ENCODE measurements at regions not wholly inside any gene's neighbourhood (a gene's known extent, or its start where the extent isn't known, plus 50 kb on each side); places are given as distances from the start of the nearest gene placed in this dataset.

DNA sequence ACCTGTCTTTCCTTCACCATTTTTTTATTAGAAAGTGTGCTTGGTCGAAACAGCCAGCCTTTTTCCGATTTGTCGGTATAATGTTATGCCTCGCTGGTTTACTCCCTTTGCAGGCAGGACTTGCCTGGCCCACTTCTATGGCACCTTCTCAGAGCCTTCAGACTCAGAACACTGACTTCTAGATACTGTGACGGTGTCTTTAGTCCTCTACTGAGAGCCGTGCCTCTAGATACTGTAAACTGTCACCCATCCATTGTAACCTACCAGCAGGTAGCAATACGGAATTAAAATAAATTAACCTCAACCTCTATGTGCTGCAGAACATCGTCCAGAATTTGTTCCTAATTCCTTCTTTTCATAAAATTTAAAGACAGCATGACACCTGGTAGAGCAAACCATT lies 247.7 kb upstream of the TTC14 start:
- no peak for DNase-seq

GRCh38 chr3:180358179-180358578 lies 243.8 kb upstream of the TTC14 start:
- DNase-seq, result no peak

GRCh38 chr3:180359061-180359952 lies 242.7 kb upstream of the TTC14 start:
- no peak for DNase-seq

- DNase-seq, result no peak
These were observed 242.0 kb upstream of the TTC14 start for GRCh38 chr3:180359953-180360279.

DNA sequence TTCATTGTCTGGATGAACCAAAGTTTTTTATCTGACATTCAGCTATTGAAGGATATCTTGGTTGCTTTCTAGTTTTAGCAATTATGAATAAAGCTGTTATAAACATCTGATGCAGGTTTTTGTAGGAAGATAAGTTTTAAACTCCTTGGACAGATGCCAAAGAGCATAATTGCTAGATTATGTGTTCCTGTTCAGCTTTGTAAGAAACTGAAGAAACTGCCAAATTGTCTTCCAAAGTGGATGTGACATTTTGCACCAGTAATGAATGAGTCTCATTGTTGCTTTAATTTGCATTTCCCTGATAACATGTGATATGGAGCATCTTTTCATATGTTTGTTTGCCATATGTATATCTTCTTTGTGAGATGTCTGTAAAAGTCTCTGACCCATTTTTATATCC lies 239.9 kb upstream of the TTC14 start:
- DNase-seq, result no peak

DNA sequence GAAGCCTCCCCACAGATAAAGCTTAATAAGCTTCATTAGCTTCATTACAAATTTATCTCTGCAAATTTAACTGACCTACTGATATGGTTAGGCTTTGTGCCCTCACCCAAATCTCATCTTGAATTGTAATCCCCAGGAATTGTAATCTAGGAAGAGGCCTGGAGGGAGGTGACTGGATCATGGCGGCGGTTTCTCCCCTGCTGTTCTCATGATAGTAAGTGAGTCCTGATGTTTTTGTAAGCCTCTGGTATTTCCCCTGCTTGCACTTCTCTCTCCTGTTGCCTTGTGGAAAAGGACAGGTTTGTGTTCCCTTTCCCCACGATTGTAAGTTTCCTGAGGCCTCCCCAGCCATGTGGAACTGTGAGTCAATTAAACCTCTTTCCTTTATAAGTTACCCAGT lies 226.1 kb upstream of the TTC14 start:
- DNase-seq, result no peak

DNA sequence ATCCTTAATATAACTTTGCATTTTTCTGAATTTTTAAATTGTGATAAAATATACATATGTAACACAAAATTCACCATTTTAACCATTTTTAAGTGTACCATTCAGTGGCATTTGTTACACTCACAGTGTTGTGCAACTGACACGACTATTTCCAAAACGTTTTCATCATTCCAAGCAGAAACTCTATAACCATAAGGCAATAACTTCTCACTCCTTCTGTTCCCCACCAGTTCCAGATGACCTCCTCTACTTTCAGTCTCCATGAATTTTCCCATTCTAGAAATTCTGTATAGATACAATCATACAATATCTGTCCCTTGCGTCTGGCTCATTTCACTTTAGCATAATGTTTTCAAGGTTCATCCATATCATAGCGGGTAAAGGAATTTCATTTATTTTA lies 223.5 kb upstream of the TTC14 start:
- DNase-seq, result no peak

DNA sequence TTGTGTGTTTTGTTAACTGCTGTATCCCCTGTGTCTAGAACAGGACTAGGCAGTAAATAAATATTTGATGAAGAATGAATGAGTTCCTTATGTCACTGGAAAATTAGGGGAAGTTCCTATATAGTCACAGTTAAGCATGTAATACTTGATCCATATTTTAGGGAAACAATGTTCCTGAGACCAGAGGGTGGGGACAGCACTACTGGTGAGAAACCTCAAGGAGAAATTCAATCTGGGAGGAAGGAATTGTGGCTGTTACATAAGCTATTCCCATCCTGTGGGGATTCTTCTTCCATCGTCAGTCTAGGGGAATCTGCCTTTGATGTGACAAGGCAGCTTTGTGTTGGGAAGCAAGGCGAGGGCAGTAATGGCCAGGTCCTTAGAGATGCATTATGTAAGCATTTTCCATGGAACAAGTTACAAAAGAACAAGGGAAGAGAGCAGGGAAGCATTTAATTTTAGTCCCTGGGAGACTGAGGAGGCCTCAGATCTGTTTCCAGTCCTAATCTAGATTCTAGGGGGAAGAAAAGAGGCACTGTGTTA lies 219.3 kb upstream of the TTC14 start:
- DNase-seq, result no peak

GRCh38 chr3:180383332-180384020 lies 218.5 kb upstream of the TTC14 start:
- no peak for DNase-seq

GRCh38 chr3:180390313-180390712 lies 211.7 kb upstream of the TTC14 start:
- DNase-seq, result no peak

- DNase-seq, result no peak
These were observed 211.0 kb upstream of the TTC14 start for GRCh38 chr3:180391001-180391400.

DNA sequence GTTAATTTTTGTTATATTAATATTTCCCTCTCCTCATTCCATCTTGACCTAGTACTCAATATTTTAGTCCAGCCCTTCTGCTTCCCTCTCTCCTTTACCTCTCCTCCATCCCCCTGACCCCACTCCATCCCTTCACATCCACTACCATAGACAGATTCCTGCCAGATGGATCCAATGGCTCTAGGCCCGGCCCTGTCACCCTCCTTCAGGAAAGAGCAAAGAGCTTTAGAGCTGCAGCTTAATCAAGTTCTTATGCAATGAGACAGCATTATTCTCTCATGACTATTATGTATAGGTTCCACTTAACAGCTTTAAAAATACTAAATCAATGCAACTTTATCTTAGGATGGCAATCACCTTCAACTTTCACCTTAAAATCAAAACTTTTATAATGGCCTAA lies 200.7 kb upstream of the TTC14 start:
- DNase-seq, result no peak

DNA sequence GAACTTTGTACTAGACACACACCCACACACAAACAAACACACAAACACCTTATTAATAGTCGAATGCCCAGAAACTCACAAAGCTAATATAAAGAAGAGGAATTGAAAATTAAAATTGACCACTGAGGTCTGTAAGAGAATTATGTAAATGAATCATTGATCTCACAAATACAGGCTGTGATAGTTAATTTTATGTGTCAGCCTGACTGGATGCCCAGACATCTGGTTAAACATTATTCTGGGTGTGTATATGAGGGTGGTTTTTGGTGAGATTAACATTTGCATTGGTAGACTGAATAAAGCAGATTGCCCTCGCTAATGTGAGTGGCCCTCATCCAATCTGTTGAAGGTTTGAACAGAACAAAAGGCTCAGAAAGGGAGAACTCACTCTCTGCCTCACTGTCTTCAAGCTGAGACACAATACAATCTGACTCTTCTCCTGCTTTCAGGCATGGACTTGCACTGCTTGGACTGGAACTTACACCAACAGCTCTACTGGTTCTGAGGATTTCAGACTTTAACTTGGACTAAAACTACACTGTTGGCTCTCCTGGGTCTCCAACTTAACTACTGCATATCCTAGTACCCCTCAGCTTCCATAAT lies 199.4 kb upstream of the TTC14 start:
- no peak for DNase-seq

DNA sequence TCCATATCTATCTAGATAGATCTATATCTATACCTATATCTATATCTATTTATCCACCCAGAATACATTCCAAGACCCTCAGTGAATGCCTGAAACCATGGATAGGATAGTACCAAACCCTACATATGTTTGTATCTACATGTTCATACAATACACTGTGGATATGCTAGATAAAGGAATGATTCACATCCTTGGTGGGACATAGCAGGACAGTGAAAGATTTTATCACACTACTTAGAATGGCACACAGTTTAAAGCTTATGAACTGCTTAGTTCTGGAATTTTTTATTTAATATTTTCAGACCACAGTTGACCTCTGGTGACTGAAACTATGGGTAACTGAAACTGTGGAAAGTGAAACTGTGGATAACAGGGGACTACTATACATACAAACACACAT lies 198.8 kb upstream of the TTC14 start:
- no peak for DNase-seq

GRCh38 chr3:180408654-180409053 lies 193.3 kb upstream of the TTC14 start:
- no peak for DNase-seq

DNA sequence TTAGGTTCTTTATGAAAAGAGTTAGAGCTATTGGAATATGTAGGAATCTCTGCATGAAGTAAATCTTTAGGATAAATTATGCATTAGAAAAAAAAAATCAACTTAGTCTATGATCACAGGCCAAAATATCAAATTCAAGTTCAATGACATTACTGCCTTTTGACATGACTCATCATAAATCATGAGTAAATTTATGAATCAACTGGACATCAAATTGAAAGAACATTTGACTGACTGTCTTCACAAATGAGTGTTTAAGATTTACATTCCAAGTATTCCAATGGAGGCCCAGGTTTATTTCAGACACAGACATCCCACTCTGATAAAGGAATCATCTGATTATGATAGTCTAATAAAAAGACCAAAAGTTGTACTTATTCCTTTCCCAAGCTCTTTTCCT lies 192.8 kb upstream of the TTC14 start:
- no peak for DNase-seq

- no peak for DNase-seq
These were observed 192.1 kb upstream of the TTC14 start for GRCh38 chr3:180409883-180410282.

GRCh38 chr3:180414157-180414556 lies 187.8 kb upstream of the TTC14 start:
- DNase-seq, result no peak

- DNase-seq, result no peak
These were observed 185.8 kb upstream of the TTC14 start for GRCh38 chr3:180416111-180416594.

DNA sequence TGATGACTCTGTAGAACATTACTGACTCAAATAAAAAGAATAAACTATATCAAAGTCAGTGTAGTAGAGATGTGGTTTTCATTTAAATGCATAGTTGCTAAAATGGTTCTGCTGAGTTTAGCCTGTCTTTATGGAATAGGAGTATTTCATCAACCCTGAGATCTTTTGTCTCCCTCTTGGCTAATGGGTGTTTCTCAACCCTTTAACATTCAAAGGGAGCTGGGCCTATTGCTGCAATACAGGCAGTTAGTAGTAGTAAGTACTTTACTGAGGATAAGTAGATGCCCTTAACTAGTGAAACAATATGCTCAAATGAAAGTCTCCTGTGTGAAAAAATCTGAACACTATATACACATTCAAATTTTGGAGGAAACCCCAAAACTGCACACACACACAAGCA lies 184.7 kb upstream of the TTC14 start:
- DNase-seq, result no peak

DNA sequence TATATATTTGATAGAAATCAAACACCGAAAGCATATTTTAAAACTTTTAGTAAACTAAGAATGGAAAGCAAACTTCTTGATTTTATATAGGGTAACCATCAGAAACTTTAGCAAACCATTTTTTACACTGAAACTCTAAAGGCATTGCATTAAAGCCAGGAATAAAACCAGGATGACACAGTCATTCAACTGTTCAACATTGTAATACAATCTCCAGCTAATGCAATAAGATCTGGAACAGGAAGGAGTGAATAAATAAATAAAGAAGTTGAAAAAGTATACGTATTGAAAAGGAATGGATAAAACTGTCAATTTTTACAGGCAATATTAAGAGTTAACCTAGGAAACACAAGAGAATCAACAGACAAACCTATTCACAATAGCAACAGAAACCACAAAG lies 181.9 kb upstream of the TTC14 start:
- DNase-seq, result no peak

DNA sequence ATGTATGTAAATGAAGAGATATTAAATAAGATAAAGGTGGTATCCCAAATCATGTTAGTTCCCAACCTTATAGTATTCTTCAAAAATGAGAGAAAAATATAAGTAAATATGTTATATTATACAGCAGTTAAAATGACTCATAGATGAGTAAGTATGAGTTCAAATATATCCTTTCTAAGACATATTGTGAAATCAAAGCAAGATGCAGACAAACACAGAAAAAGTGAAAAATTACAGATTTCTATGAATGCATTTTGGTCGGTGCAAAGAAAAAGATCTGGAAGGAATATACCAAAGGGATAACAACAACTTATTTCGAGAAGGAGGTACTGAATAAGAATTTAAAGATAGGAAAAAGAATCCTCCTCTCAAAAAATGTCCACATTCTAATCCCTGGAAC lies 181.2 kb upstream of the TTC14 start:
- DNase-seq, result no peak

- DNase-seq, result no peak
These were observed 180.7 kb upstream of the TTC14 start for GRCh38 chr3:180421221-180421620.

- no peak for DNase-seq
These were observed 180.2 kb upstream of the TTC14 start for GRCh38 chr3:180421721-180422120.

Measured in CD4-positive, alpha-beta T cell treated with Interleukin-17A for 1 hour (primary cell).